ENCODE measurements at regions not wholly inside any gene's neighbourhood (a gene's known extent, or its start where the extent isn't known, plus 50 kb on each side); places are given as distances from the start of the nearest gene placed in this dataset.

DNA sequence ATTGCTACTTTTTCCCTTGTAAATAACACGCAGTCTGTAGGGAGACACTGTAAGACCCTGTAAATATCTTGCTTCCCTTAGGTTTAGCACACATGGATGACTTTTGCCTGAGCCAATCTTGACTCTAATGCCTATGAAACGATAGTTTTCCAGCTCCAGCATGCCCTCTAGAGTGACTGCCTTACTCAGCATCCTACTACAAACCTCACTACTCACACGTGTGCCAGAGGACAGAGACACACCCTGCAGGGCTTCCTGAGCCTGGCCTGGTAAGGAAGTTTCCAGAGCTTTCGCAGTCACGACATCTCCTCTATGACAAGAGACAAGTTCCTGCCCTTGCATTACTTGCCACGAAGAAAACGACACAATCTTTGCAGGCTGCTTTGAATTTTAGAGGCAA, 138.1 kb downstream of the ATPSCKMT start:
- TF ChIP-seq, protein P1, sequence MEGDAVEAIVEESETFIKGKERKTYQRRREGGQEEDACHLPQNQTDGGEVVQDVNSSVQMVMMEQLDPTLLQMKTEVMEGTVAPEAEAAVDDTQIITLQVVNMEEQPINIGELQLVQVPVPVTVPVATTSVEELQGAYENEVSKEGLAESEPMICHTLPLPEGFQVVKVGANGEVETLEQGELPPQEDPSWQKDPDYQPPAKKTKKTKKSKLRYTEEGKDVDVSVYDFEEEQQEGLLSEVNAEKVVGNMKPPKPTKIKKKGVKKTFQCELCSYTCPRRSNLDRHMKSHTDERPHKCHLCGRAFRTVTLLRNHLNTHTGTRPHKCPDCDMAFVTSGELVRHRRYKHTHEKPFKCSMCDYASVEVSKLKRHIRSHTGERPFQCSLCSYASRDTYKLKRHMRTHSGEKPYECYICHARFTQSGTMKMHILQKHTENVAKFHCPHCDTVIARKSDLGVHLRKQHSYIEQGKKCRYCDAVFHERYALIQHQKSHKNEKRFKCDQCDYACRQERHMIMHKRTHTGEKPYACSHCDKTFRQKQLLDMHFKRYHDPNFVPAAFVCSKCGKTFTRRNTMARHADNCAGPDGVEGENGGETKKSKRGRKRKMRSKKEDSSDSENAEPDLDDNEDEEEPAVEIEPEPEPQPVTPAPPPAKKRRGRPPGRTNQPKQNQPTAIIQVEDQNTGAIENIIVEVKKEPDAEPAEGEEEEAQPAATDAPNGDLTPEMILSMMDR (IDR thresholded peaks at IDR 0.05 in 8 of 11, conservative IDR thresholded peaks at IDR 0.05 in 3 of 11): no peak
- TF ChIP-seq POLR2AphosphoS5 (IDR thresholded peaks at IDR 0.05) (no peak), POLR2A (IDR thresholded peaks at IDR 0.05) (no peak)
